CD4-positive, alpha-beta memory T cell (primary cell): ENCODE measurements at regions not wholly inside any gene's neighbourhood (a gene's known extent, or its start where the extent isn't known, plus 50 kb on each side); places are given as distances from the start of the nearest gene placed in this dataset.
"Not testable (repeated sequence)": the region's sequence is repeated elsewhere in the genome, so short reads cannot be mapped to it uniquely, and the experiment has no call there.

Experiments
- CTCF ChIA-PET: fragments of 350-600 bp; sonication (Branson Sonifier 250); formaldehyde crosslinking; loops from one replicate; lab custom pipeline; 2021; ENCODE audit warnings: inconsistent platforms; ENCODE audit not compliant: partially characterized antibody; lab: Charles Lee
- POLR2A ChIA-PET: fragments of 350-600 bp; sonication (Branson Sonifier 250); formaldehyde crosslinking; loops from one replicate; lab custom pipeline; 2021; ENCODE audit not compliant: partially characterized antibody; lab: Charles Lee
- DNase-seq, 5 donors: peaks; one replicate each; pipeline versions ENCODE4 v3.0.0 to v3.0.0-alpha.2; 2020 to 2022; ENCODE audit warnings: mixed read lengths in 1 of 5
- H3K27ac ChIP-seq: one replicate; pipeline ENCODE4 v1.7.0; 2013; ENCODE audit warnings: low read depth, low read length
- H3K27me3 ChIP-seq: 2 replicates; pipeline ENCODE4 v1.7.0; 2013; ENCODE audit warnings: mild to moderate bottlenecking, low read length, moderate library complexity; ENCODE audit not compliant: insufficient read depth
- H3K36me3 ChIP-seq: 2 replicates; pipeline ENCODE4 v1.7.0; 2013; ENCODE audit warnings: mild to moderate bottlenecking, low read length, moderate library complexity; ENCODE audit not compliant: insufficient read depth
- H3K4me1 ChIP-seq: 2 replicates; pipeline ENCODE4 v1.7.0; 2013; ENCODE audit warnings: mild to moderate bottlenecking, low read length, moderate library complexity; ENCODE audit not compliant: insufficient read depth
- H3K4me3 ChIP-seq, 2 donors: one replicate each; pipeline ENCODE4 v1.7.0; 2013; ENCODE audit warnings: low read length in 2 of 2, mild to moderate bottlenecking in 1 of 2
- H3K9me3 ChIP-seq, 2 donors: one replicate each; pipeline ENCODE4 v1.7.0; 2013; ENCODE audit warnings: low read length in 2 of 2, control low read depth in 1 of 2; ENCODE audit not compliant: control insufficient read depth in 1 of 2
- H3K27ac Mint-ChIP-seq, 7 donors: one replicate each; pipeline ENCODE4 v1.8.0; 2020 to 2021; ENCODE audit warnings: mixed read lengths in 7 of 7, mild to moderate bottlenecking in 6 of 7, inconsistent platforms in 3 of 7, moderate library complexity in 3 of 7
- H3K27me3 Mint-ChIP-seq, 2 donors: one replicate each; pipeline ENCODE4 v1.8.0; 2020 to 2021; ENCODE audit warnings: mixed read lengths in 2 of 2
- H3K36me3 Mint-ChIP-seq, 2 donors: one replicate each; pipeline ENCODE4 v1.8.0; 2020 to 2021; ENCODE audit warnings: mixed read lengths in 2 of 2, inconsistent platforms in 1 of 2, mild to moderate bottlenecking in 1 of 2
- H3K4me1 Mint-ChIP-seq, 4 donors: one replicate each; pipeline ENCODE4 v1.8.0; 2020 to 2021; ENCODE audit warnings: mixed read lengths in 4 of 4, mild to moderate bottlenecking in 1 of 4
- H3K4me3 Mint-ChIP-seq, 8 donors: one replicate each; pipeline ENCODE4 v1.8.0; 2020 to 2021; ENCODE audit warnings: mixed read lengths in 8 of 8, mild to moderate bottlenecking in 7 of 8, moderate library complexity in 6 of 8, inconsistent platforms in 3 of 8
- H3K9me3 Mint-ChIP-seq, 8 donors: one replicate each; pipeline ENCODE4 v1.8.0; 2020 to 2021; ENCODE audit warnings: mixed read lengths in 8 of 8, mild to moderate bottlenecking in 5 of 8, inconsistent platforms in 3 of 8, moderate library complexity in 1 of 8
- intact Hi-C: fragments of 100-400 bp; cut with micrococcal nuclease; formaldehyde crosslinking; loops from one replicate; pipeline ENCODE4 v1.15.1; 2023

- no peak overlapping the region for H3K27ac ChIP-seq
- no peak overlapping the region for H3K27ac Mint-ChIP-seq
- no peaks in the 10 kb centered on the region for H3K4me1 ChIP-seq
- no peaks in the 10 kb centered on the region for H3K9me3 ChIP-seq
- H3K36me3 Mint-ChIP-seq: no peaks in the 10 kb centered on the region
- intact Hi-C loops: no loop called here
- no peaks in the 10 kb centered on the region for H3K27me3 Mint-ChIP-seq
- H3K4me3 ChIP-seq: no peak overlapping the region
- H3K27me3 ChIP-seq: no peaks in the 10 kb centered on the region
- POLR2A ChIA-PET: no interaction called here
- no peak for DNase-seq
- H3K9me3 Mint-ChIP-seq: peaks cover 0 to 28% (median 11%) of the 10 kb centered on the region in 8 donors
- H3K4me3 Mint-ChIP-seq: no peak overlapping the region
- no peaks in the 10 kb centered on the region for H3K36me3 ChIP-seq
- no peaks in the 10 kb centered on the region for H3K4me1 Mint-ChIP-seq
- CTCF ChIA-PET: no interaction called here
Observed at GRCh38 chr2:209002054-209002453, 421.8 kb upstream of the MAP2 start.

DNA sequence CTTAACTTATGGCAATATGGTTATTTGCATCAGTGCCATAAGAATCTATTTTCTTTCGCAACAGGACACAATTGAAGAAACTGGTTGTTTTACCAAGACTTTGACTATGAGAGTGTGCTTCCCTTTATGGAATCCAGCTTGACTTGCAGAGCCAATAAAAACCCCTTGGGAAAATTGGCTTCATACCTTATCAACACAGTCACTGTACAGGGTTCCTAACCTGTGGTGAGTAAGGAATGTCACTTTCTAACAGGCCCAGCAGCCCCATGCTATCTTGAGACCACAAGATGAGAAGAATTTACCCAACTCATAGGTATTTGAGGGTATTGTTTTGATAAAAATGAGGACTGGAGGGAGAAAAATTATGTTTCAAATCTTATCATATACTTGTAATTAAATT lies 418.5 kb upstream of the MAP2 start:
- Mint-ChIP-seq H3K4me3 (no peak overlapping the region), H3K4me1 (no peaks in the 10 kb centered on the region), H3K9me3 (peaks cover 0 to 25% (median 10%) of the 10 kb centered on the region in 8 donors), H3K27ac (no peak overlapping the region), H3K27me3 (no peaks in the 10 kb centered on the region), H3K36me3 (no peaks in the 10 kb centered on the region)
- no peak overlapping the region for H3K27ac ChIP-seq
- no peaks in the 10 kb centered on the region for H3K9me3 ChIP-seq
- DNase-seq: no peak
- no peaks in the 10 kb centered on the region for H3K36me3 ChIP-seq
- H3K27me3 ChIP-seq: no peaks in the 10 kb centered on the region
- ChIA-PET POLR2A (no interaction called here), CTCF (no interaction called here)
- intact Hi-C loops: no loop called here
- H3K4me1 ChIP-seq: no peaks in the 10 kb centered on the region
- H3K4me3 ChIP-seq: no peak overlapping the region

GRCh38 chr2:209008636-209009287 lies 415.1 kb upstream of the MAP2 start:
- Histone ChIP-seq H3K27ac (no peak overlapping the region), H3K4me3 (no peak overlapping the region), H3K9me3 (no peaks in the 10 kb centered on the region), H3K27me3 (no peaks in the 10 kb centered on the region), H3K36me3 (no peaks in the 10 kb centered on the region), H3K4me1 (no peaks in the 10 kb centered on the region)
- Mint-ChIP-seq H3K9me3 (peaks cover 0 to 21% (median 7%) of the 10 kb centered on the region in 8 donors), H3K27ac (no peak overlapping the region), H3K27me3 (no peaks in the 10 kb centered on the region), H3K4me1 (no peaks in the 10 kb centered on the region), H3K36me3 (no peaks in the 10 kb centered on the region), H3K4me3 (no peak overlapping the region)
- intact Hi-C loops: no loop called here
- DNase-seq: no peak
- ChIA-PET POLR2A (no interaction called here), CTCF (no interaction called here)

GRCh38 chr2:209018633-209019032 lies 405.2 kb upstream of the MAP2 start:
- H3K4me3 Mint-ChIP-seq, H3K27ac Mint-ChIP-seq, H3K4me1 ChIP-seq, H3K4me3 ChIP-seq, POLR2A ChIA-PET, H3K27ac ChIP-seq, CTCF ChIA-PET, H3K27me3 ChIP-seq, H3K27me3 Mint-ChIP-seq, DNase-seq, intact Hi-C loops, H3K9me3 ChIP-seq, H3K36me3 Mint-ChIP-seq, H3K36me3 ChIP-seq, H3K4me1 Mint-ChIP-seq: not testable (repeated sequence)
- peaks cover 0 to 14% (median 4%) of the 10 kb centered on the region in 8 donors for H3K9me3 Mint-ChIP-seq

GRCh38 chr2:209029249-209029648 lies 394.6 kb upstream of the MAP2 start:
- H3K27ac Mint-ChIP-seq: no peak overlapping the region
- H3K4me3 Mint-ChIP-seq: no peak overlapping the region
- Histone ChIP-seq H3K4me1 (no peaks in the 10 kb centered on the region), H3K36me3 (no peaks in the 10 kb centered on the region), H3K27ac (no peak overlapping the region), H3K4me3 (no peak overlapping the region), H3K9me3 (no peaks in the 10 kb centered on the region), H3K27me3 (no peaks in the 10 kb centered on the region)
- ChIA-PET CTCF (no interaction called here), POLR2A (no interaction called here)
- H3K27me3 Mint-ChIP-seq: no peaks in the 10 kb centered on the region
- H3K36me3 Mint-ChIP-seq: no peaks in the 10 kb centered on the region
- intact Hi-C loops: no loop called here
- no peak for DNase-seq
- H3K9me3 Mint-ChIP-seq: peaks cover 0 to 13% (median 6%) of the 10 kb centered on the region in 8 donors
- H3K4me1 Mint-ChIP-seq: no peaks in the 10 kb centered on the region

- peaks cover 0 to 6% (median 0%) of the 10 kb centered on the region in 8 donors for H3K9me3 Mint-ChIP-seq
- Histone ChIP-seq H3K27me3 (no peaks in the 10 kb centered on the region), H3K36me3 (no peaks in the 10 kb centered on the region), H3K9me3 (no peaks in the 10 kb centered on the region), H3K27ac (no peak overlapping the region), H3K4me1 (no peaks in the 10 kb centered on the region), H3K4me3 (no peak overlapping the region)
- no peaks in the 10 kb centered on the region for H3K27me3 Mint-ChIP-seq
- DNase-seq: no peak
- no peaks in the 10 kb centered on the region for H3K36me3 Mint-ChIP-seq
- POLR2A ChIA-PET: no interaction called here
- H3K4me3 Mint-ChIP-seq: no peak overlapping the region
- CTCF ChIA-PET: no interaction called here
- no peaks in the 10 kb centered on the region for H3K4me1 Mint-ChIP-seq
- intact Hi-C loops: no loop called here
- no peak overlapping the region for H3K27ac Mint-ChIP-seq
Observed at GRCh38 chr2:209044307-209044706, 379.5 kb upstream of the MAP2 start.

- ChIA-PET POLR2A (no interaction called here), CTCF (no interaction called here)
- no peak overlapping the region for H3K27ac ChIP-seq
- peaks cover 0 to 6% (median 0%) of the 10 kb centered on the region in 8 donors for H3K9me3 Mint-ChIP-seq
- no peak for DNase-seq
- no peaks in the 10 kb centered on the region for H3K36me3 ChIP-seq
- no peak overlapping the region for H3K4me3 Mint-ChIP-seq
- intact Hi-C loops: no loop called here
- no peak overlapping the region for H3K4me3 ChIP-seq
- H3K4me1 ChIP-seq: no peaks in the 10 kb centered on the region
- H3K36me3 Mint-ChIP-seq: no peaks in the 10 kb centered on the region
- no peaks in the 10 kb centered on the region for H3K27me3 ChIP-seq
- no peaks in the 10 kb centered on the region for H3K27me3 Mint-ChIP-seq
- no peak overlapping the region for H3K27ac Mint-ChIP-seq
- no peaks in the 10 kb centered on the region for H3K4me1 Mint-ChIP-seq
- no peaks in the 10 kb centered on the region for H3K9me3 ChIP-seq
Observed at GRCh38 chr2:209046163-209046562, 377.7 kb upstream of the MAP2 start.

GRCh38 chr2:209049608-209050007 lies 374.2 kb upstream of the MAP2 start:
- Mint-ChIP-seq H3K27me3 (no peaks in the 10 kb centered on the region), H3K4me3 (no peak overlapping the region), H3K9me3 (peaks cover 0 to 6% (median 2%) of the 10 kb centered on the region in 8 donors), H3K27ac (no peak overlapping the region), H3K4me1 (no peaks in the 10 kb centered on the region), H3K36me3 (no peaks in the 10 kb centered on the region)
- intact Hi-C loops: no loop called here
- Histone ChIP-seq H3K4me1 (no peaks in the 10 kb centered on the region), H3K27me3 (no peaks in the 10 kb centered on the region), H3K36me3 (no peaks in the 10 kb centered on the region), H3K4me3 (no peak overlapping the region), H3K9me3 (no peaks in the 10 kb centered on the region), H3K27ac (no peak overlapping the region)
- ChIA-PET CTCF (no interaction called here), POLR2A (no interaction called here)
- no peak for DNase-seq
